ENCODE measurements at regions not wholly inside any gene's neighbourhood (a gene's known extent, or its start where the extent isn't known, plus 50 kb on each side); places are given as distances from the start of the nearest gene placed in this dataset.

- no peak for TF ChIP-seq FOS (IDR thresholded peaks at IDR 0.05; ENCODE audit: borderline replicate concordance, insufficient read depth, low read length)
- no peak for TF ChIP-seq JUN (IDR thresholded peaks at IDR 0.05; ENCODE audit: borderline replicate concordance, insufficient read depth, insufficient read length, low read depth)
- no peak for TF ChIP-seq MYC (IDR thresholded peaks at IDR 0.05; ENCODE audit: low read depth, low read length)
- no peak for TF ChIP-seq POLR2AphosphoS5 (IDR thresholded peaks at IDR 0.05; ENCODE audit: insufficient read depth, low read depth, low read length)
- TF ChIP-seq EZH2 (IDR thresholded peaks at IDR 0.05; ENCODE audit: borderline replicate concordance, low read depth, low read length, severe bottlenecking): no peak
- TF ChIP-seq MAX (IDR thresholded peaks at IDR 0.05; ENCODE audit: insufficient read depth, insufficient read length): no peak
- no peak for TF ChIP-seq CTCF (IDR thresholded peaks at IDR 0.05; ENCODE audit: extremely low read depth in 1 of 2, insufficient read depth in 1 of 2, low read depth in 1 of 2, low read length in 2 of 2)
- dilution Hi-C loops (cut with MboI; ENCODE audit: extremely low pct_ligation_motif_present, low sequenced_read_pairs): no loop called here
- no peak overlapping the region for H3K4me2 ChIP-seq (ENCODE audit: insufficient read depth, low read length)
- H3K9ac ChIP-seq (replicated peaks; ENCODE audit: extremely low read depth, insufficient read depth, low read length): no peak overlapping the region
- no peaks in the 10 kb centered on the region for H3K9me1 ChIP-seq (replicated peaks; ENCODE audit: control insufficient read depth, extremely low read depth, insufficient read depth, low read length)
- no peaks in the 10 kb centered on the region for H3K9me3 ChIP-seq (replicated peaks; ENCODE audit: control insufficient read depth, insufficient read depth, low read length)
- ChIA-PET POLR2A (no interaction called here), CTCF (no interaction called here)
- H3K27ac ChIP-seq (ENCODE audit: insufficient read depth, low read depth, low read length): no peak overlapping the region
- H3K4me1 ChIP-seq (ENCODE audit: control insufficient read depth, extremely low read depth, insufficient read depth, low read length): no peaks in the 10 kb centered on the region
- DNase-seq (ENCODE audit: low read depth, low spot score) (no peak), FAIRE-seq (no peak)
- no TSS peak for BruUV-seq (replicated peaks)
- no peaks in the 10 kb centered on the region for H3K79me2 ChIP-seq (ENCODE audit: control insufficient read depth, insufficient read depth, low read length)
- no peaks in the 10 kb centered on the region for H4K20me1 ChIP-seq (replicated peaks; ENCODE audit: control insufficient read depth, extremely low read depth, insufficient read depth, low read length)
- no peak overlapping the region for H2AFZ ChIP-seq (ENCODE audit: low read depth, low read length)
- intact Hi-C loops (cut with micrococcal nuclease): no loop called here
- no peaks in the 10 kb centered on the region for H3K36me3 ChIP-seq (ENCODE audit: control insufficient read depth in 2 of 2, extremely low read depth in 1 of 2, insufficient read depth in 2 of 2, low read length in 2 of 2)
- H3K4me3 ChIP-seq (replicated peaks in 1 of 3; ENCODE audit: insufficient read depth in 1 of 3, low read depth in 1 of 3, low read length in 3 of 3): no peak overlapping the region
- no peaks in the 10 kb centered on the region for H3K27me3 ChIP-seq (ENCODE audit: control insufficient read depth in 2 of 2, insufficient read depth in 2 of 2, low read length in 2 of 2)
Observed at GRCh38 chr11:120028181-120028896, 109.6 kb downstream of the TRIM29 start.

Measured in endothelial cell of umbilical vein (primary cell).